ENCODE measurements at regions not wholly inside any gene's neighbourhood (a gene's known extent, or its start where the extent isn't known, plus 50 kb on each side); places are given as distances from the start of the nearest gene placed in this dataset.

GRCh38 chr15:53038655-53038941 lies 248.5 kb upstream of the ONECUT1 start:
- intact Hi-C loops (cut with micrococcal nuclease): no loop called here
- no peaks in the 10 kb centered on the region for H4K20me1 ChIP-seq (replicated peaks; ENCODE audit: control insufficient read depth, insufficient read depth, low read length)
- ATAC-seq: no peak
- in situ Hi-C loops (cut with MboI): no loop called here
- H3K27me3 ChIP-seq (ENCODE audit: control insufficient read depth in 2 of 2, insufficient read depth in 2 of 2, low read length in 2 of 2): no peaks in the 10 kb centered on the region
- no peak overlapping the region for H3K4me2 ChIP-seq (ENCODE audit: insufficient read depth, low read length)
- H3K9ac ChIP-seq (ENCODE audit: insufficient read depth in 1 of 2, low read depth in 2 of 2, low read length in 2 of 2): no peak overlapping the region
- no peak overlapping the region for H3K4me3 ChIP-seq
- no peak for DNase-seq (ENCODE audit: extremely low read depth in 1 of 4, low spot score in 3 of 4)
- H3K9me3 ChIP-seq (replicated peaks; ENCODE audit: control insufficient read depth, insufficient read depth, low read depth, low read length): no peaks in the 10 kb centered on the region; the same call in 1 of the 2 replicates
- WGBS (ENCODE audit: insufficient coverage, low coverage, missing lambda C conversion rate): 1% methylated on average over 7 of the region's 7 CpGs
- no peaks in the 10 kb centered on the region for H3K9me1 ChIP-seq (ENCODE audit: control insufficient read depth, insufficient read depth, low read length)
- ChIA-PET POLR2A (no interaction called here), CTCF (ENCODE audit: low intra/inter-chr PET ratio) (no interaction called here)
- no TSS peak for BruUV-seq (replicated peaks)
- H3K4me1 ChIP-seq (replicated peaks in 1 of 2; ENCODE audit: control insufficient read depth in 2 of 2, insufficient read depth in 2 of 2, low read length in 2 of 2): no peaks in the 10 kb centered on the region
- no peak for TF ChIP-seq ZBTB43 (CRISPR knock-in tag; IDR thresholded peaks at IDR 0.05)
- no peak for TF ChIP-seq RBM25 (IDR thresholded peaks at IDR 0.05; ENCODE audit: low read depth, low read length, severe bottlenecking)
- no peak for TF ChIP-seq ZNF232 (CRISPR knock-in tag; IDR thresholded peaks at IDR 0.05)
- TF ChIP-seq ETS1 (conservative IDR thresholded peaks at IDR 0.05; ENCODE audit: control insufficient read depth, low read depth, low read length): no peak
- no peak for TF ChIP-seq MYC (IDR thresholded peaks at IDR 0.05; ENCODE audit: low read depth, low read length)
- TF ChIP-seq MYC (CRISPR knock-in tag; IDR thresholded peaks at IDR 0.05; ENCODE audit: borderline replicate concordance, low read depth): no peak
- TF ChIP-seq MBD1 (CRISPR knock-in tag; IDR thresholded peaks at IDR 0.05): no peak
- TF ChIP-seq SRF (CRISPR knock-in tag; IDR thresholded peaks at IDR 0.05): no peak
- TF ChIP-seq SIN3A (IDR thresholded peaks at IDR 0.05; ENCODE audit: borderline replicate concordance in 2 of 2, control insufficient read depth in 1 of 2, low read depth in 2 of 2, low read length in 2 of 2): no peak
- TF ChIP-seq DMBX1 (CRISPR knock-in tag; IDR thresholded peaks at IDR 0.05; ENCODE audit: borderline replicate concordance): no peak
- no peak for TF ChIP-seq SMAD1 (IDR thresholded peaks at IDR 0.05; ENCODE audit: low read depth, low read length, partially characterized antibody)
- TF ChIP-seq GMEB1 (CRISPR knock-in tag; IDR thresholded peaks at IDR 0.05): no peak
- TF ChIP-seq ZNF512 (tag; IDR thresholded peaks at IDR 0.05): no peak
- H3K36me3 ChIP-seq (ENCODE audit: control insufficient read depth, insufficient read depth, low read length): no peaks in the 10 kb centered on the region
- no peak overlapping the region for H2AFZ ChIP-seq (ENCODE audit: low read depth, low read length)
- no peaks in the 10 kb centered on the region for H3K79me2 ChIP-seq (ENCODE audit: control insufficient read depth, insufficient read depth, low read length)
- H3K27ac ChIP-seq (ENCODE audit: extremely low read depth, low read depth, low read length): no peak overlapping the region
- FAIRE-seq: no peak
